Uterus (tissue), 3 donors: ENCODE measurements at regions not wholly inside any gene's neighbourhood (a gene's known extent, or its start where the extent isn't known, plus 50 kb on each side); places are given as distances from the start of the nearest gene placed in this dataset.

ENCODE experiments used
- DNase-seq, 2 donors: peaks; one replicate each; pipeline ENCODE4 v3.0.0-alpha.2; 2019 to 2020
- H3K27ac ChIP-seq, 2 donors: fragments of 200-600 bp; sonication (generic); 1 replicate in 1 of 2; 2 replicates in 1 of 2; pipeline ENCODE4 v1.5.1; 2016 to 2018
- H3K27me3 ChIP-seq, 2 donors: fragments of 200-600 bp; sonication (generic); one replicate each; pipeline ENCODE4 v1.5.1; 2018 to 2019; ENCODE audit warnings: control low read depth in 1 of 2
- H3K36me3 ChIP-seq, 2 donors: fragments of 200-600 bp; sonication (generic); one replicate each; pipeline ENCODE4 v1.5.1; 2019; ENCODE audit warnings: control low read depth in 1 of 2
- H3K4me1 ChIP-seq, 2 donors: fragments of 200-600 bp; sonication (generic); one replicate each; pipeline ENCODE4 v1.5.1; 2018 to 2019; ENCODE audit warnings: control low read depth in 1 of 2
- H3K4me3 ChIP-seq, 2 donors: fragments of 200-600 bp; sonication (generic); 1 replicate in 1 of 2; 2 replicates in 1 of 2; pipeline ENCODE4 v1.5.1; 2018 to 2019; ENCODE audit warnings: mild to moderate bottlenecking in 1 of 2
- H3K9me3 ChIP-seq, 2 donors: fragments of 200-600 bp; sonication (generic); one replicate each; pipeline ENCODE4 v1.5.1; 2019; ENCODE audit warnings: control low read depth in 1 of 2
- CTCF ChIP-seq, 4 experiments: fragments of 200-600 bp in 2 of 4; fragments of 450-650 bp in 2 of 4; sonication (generic) in 2 of 4; IDR thresholded peaks; one replicate each; pipeline ENCODE4 v1.5.1; 2016 to 2019; ENCODE audit warnings: antibody characterized with exemption in 4 of 4, mild to moderate bottlenecking in 2 of 4, moderate library complexity in 1 of 4
- POLR2A ChIP-seq, 2 donors: fragments of 450-650 bp; IDR thresholded peaks; one replicate each; pipeline ENCODE4 v1.6.1; 2016; ENCODE audit warnings: antibody characterized with exemption in 2 of 2, mild to moderate bottlenecking in 1 of 2, moderate library complexity in 1 of 2
- intact Hi-C: fragments of 100-400 bp; cut with DNase I; formaldehyde crosslinking; loops from one replicate; pipeline ENCODE4 v1.15.1; 2023; ENCODE audit warnings: low total_unique reads
- donor health status: DM: yes; HTN: yes; CAD: no.

GRCh38 chr4:89363786-89364185 is 56.2 kb upstream of the GPRIN3 start:
- Histone ChIP-seq H3K9me3 (no peaks in the 10 kb centered on the region), H3K36me3 (no peaks in the 10 kb centered on the region), H3K27ac (no peak overlapping the region), H3K4me3 (no peak overlapping the region), H3K4me1 (no peaks in the 10 kb centered on the region), H3K27me3 (no peaks in the 10 kb centered on the region)
- no peak for DNase-seq
- no peak for TF ChIP-seq POLR2A (IDR thresholded peaks at IDR 0.05)
- TF ChIP-seq CTCF (IDR thresholded peaks at IDR 0.05), result no peak
- intact Hi-C loops, result no loop called here

DNA sequence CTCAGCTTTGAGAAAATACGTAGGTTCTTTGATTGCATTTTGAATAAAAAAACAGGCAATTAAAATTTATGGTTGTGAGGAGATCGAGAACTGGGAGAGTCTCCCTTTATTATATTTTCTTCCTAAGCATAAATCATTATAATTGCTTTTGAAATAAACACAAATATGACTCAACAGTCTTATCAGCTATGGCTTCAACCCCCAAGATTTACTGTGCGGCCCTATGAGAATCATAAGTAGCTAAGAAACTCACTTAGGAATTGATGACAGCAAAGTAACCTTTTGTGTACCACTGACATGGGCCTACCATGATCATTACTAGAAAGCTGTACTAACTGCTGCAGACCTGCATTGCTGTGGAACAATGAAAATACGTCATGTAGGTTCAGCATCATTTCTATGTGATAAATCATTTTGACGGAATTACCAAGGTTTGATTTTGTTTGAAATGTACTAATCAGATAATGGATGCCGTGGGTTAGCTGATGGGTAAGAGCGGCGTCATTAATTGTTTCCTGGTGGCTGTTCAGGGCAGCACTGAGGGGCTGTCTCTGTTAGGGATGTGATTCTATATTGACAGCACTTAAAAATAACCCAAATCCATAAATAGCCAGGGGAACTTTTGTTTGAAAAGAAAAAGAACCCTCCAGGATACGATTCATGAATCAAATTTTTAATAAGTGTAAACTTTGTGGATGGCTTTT is 51.5 kb upstream of the GPRIN3 start:
- H3K4me3 ChIP-seq, result no peak overlapping the region
- intact Hi-C loops, result no loop called here
- H3K4me1 ChIP-seq, result no peaks in the 10 kb centered on the region
- no peaks in the 10 kb centered on the region for H3K9me3 ChIP-seq
- no peaks in the 10 kb centered on the region for H3K36me3 ChIP-seq
- no peak for TF ChIP-seq CTCF (IDR thresholded peaks at IDR 0.05)
- no peak for TF ChIP-seq POLR2A (IDR thresholded peaks at IDR 0.05)
- H3K27me3 ChIP-seq, result no peaks in the 10 kb centered on the region
- DNase-seq, result no peak
- H3K27ac ChIP-seq, result no peak overlapping the region

- H3K36me3 ChIP-seq, result no peaks in the 10 kb centered on the region
- H3K4me3 ChIP-seq, result no peak overlapping the region
- no peaks in the 10 kb centered on the region for H3K4me1 ChIP-seq
- H3K27me3 ChIP-seq, result no peaks in the 10 kb centered on the region
- H3K27ac ChIP-seq, result no peak overlapping the region
- TF ChIP-seq POLR2A (IDR thresholded peaks at IDR 0.05) (no peak), CTCF (IDR thresholded peaks at IDR 0.05) (no peak)
- intact Hi-C loops, result no loop called here
- H3K9me3 ChIP-seq, result no peaks in the 10 kb centered on the region
- DNase-seq, result no peak
Measured at GRCh38 chr4:89357787-89358186, 50.2 kb upstream of the GPRIN3 start.
